ENCODE measurements at regions not wholly inside any gene's neighbourhood (a gene's known extent, or its start where the extent isn't known, plus 50 kb on each side); places are given as distances from the start of the nearest gene placed in this dataset.

- Histone ChIP-seq H3K4me1 (no peaks in the 10 kb centered on the region), H3K9me3 (no peaks in the 10 kb centered on the region), H3K27me3 (no peaks in the 10 kb centered on the region), H3K36me3 (no peaks in the 10 kb centered on the region), H3K27ac (no peak overlapping the region), H3K4me3 (no peak overlapping the region)
- TF ChIP-seq POLR2A (IDR thresholded peaks at IDR 0.05) (no peak), EP300 (IDR thresholded peaks at IDR 0.05) (no peak), CTCF (IDR thresholded peaks at IDR 0.05) (no peak), POLR2AphosphoS5 (IDR thresholded peaks at IDR 0.05) (no peak)
- 71 to 83% methylated on average over 2 of the region's 2 CpGs for WGBS, 2 donors
- intact Hi-C loops (cut with DNase I) = no loop called here
- DNase-seq = no peak
Observed at GRCh38 chr11:96713301-96713700, 323.5 kb downstream of the JRKL start.

GRCh38 chr11:96714689-96715088 is 324.9 kb downstream of the JRKL start:
- WGBS, 2 donors = 93 to 95% methylated on average over 2 of the region's 2 CpGs
- intact Hi-C loops (cut with DNase I) = no loop called here
- TF ChIP-seq POLR2AphosphoS5 (IDR thresholded peaks at IDR 0.05) = no peak
- no peak for TF ChIP-seq EP300 (IDR thresholded peaks at IDR 0.05)
- no peak for TF ChIP-seq CTCF (IDR thresholded peaks at IDR 0.05)
- no peak for TF ChIP-seq POLR2A (IDR thresholded peaks at IDR 0.05)
- Histone ChIP-seq H3K4me3 (no peak overlapping the region), H3K27ac (no peak overlapping the region), H3K36me3 (no peaks in the 10 kb centered on the region), H3K9me3 (no peaks in the 10 kb centered on the region), H3K4me1 (no peaks in the 10 kb centered on the region), H3K27me3 (no peaks in the 10 kb centered on the region)
- no peak for DNase-seq

DNA sequence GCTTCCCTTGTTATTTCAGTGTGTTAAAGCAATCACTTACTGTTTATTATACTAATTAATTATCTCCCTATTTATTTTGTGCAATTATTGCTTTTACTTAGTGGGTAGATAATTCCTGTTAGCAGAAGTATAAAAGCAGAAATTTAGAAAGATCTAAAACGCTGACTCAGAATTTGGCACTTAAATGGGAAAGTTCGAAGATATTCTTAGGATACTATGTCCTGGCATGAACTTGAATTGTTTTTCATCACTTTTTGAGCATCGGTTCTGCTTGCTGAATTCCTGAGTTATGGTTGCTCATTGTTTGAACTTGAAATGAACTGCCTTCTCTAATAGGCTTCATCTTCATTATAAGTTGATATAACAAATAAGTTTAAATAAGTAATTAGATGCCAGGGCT is 325.4 kb downstream of the JRKL start:
- Histone ChIP-seq H3K27me3 (no peaks in the 10 kb centered on the region), H3K27ac (no peak overlapping the region), H3K4me3 (no peak overlapping the region), H3K9me3 (no peaks in the 10 kb centered on the region), H3K36me3 (no peaks in the 10 kb centered on the region), H3K4me1 (no peaks in the 10 kb centered on the region)
- 72 to 78% methylated on average over 3 of the region's 3 CpGs for WGBS, 2 donors
- DNase-seq = no peak
- TF ChIP-seq EP300 (IDR thresholded peaks at IDR 0.05) = no peak
- TF ChIP-seq POLR2A (IDR thresholded peaks at IDR 0.05) = no peak
- no peak for TF ChIP-seq POLR2AphosphoS5 (IDR thresholded peaks at IDR 0.05)
- no peak for TF ChIP-seq CTCF (IDR thresholded peaks at IDR 0.05)
- intact Hi-C loops (cut with DNase I) = no loop called here

- Histone ChIP-seq H3K4me1 (no peaks in the 10 kb centered on the region), H3K9me3 (no peaks in the 10 kb centered on the region), H3K36me3 (no peaks in the 10 kb centered on the region), H3K27me3 (no peaks in the 10 kb centered on the region), H3K27ac (no peak overlapping the region), H3K4me3 (no peak overlapping the region)
- intact Hi-C loops (cut with DNase I) = no loop called here
- WGBS, 2 donors = 69 to 71% methylated on average over 1 of the region's 1 CpG
- TF ChIP-seq CTCF (IDR thresholded peaks at IDR 0.05) (no peak), POLR2A (IDR thresholded peaks at IDR 0.05) (no peak), EP300 (IDR thresholded peaks at IDR 0.05) (no peak), POLR2AphosphoS5 (IDR thresholded peaks at IDR 0.05) (no peak)
- no peak for DNase-seq
Observed at GRCh38 chr11:96736601-96737000, 346.8 kb downstream of the JRKL start.

DNA sequence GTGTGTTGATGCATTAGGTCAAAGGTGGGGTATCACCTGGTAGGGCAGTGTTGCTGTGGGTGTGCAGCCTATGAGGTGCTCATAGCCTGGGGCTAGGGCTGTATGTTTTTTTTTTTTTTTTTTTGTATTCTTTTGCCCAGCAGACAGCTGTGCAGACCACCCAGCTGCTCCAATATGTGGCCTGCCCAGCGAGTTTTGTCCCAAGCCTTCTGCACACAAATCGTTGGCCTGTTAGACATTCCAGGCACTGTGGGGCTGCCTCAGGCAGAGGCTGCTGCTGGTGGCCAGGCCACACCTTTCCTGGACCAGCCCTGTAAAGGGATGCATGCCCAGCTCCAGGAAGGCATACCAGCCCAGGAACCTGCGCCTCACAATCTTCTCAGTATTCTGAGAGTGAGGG is 348.5 kb downstream of the JRKL start:
- no peak for TF ChIP-seq POLR2AphosphoS5 (IDR thresholded peaks at IDR 0.05)
- no peak for TF ChIP-seq CTCF (IDR thresholded peaks at IDR 0.05)
- no peak for TF ChIP-seq POLR2A (IDR thresholded peaks at IDR 0.05)
- no peak for TF ChIP-seq EP300 (IDR thresholded peaks at IDR 0.05)
- Histone ChIP-seq H3K9me3 (no peaks in the 10 kb centered on the region), H3K4me3 (no peak overlapping the region), H3K27ac (no peak overlapping the region), H3K27me3 (no peaks in the 10 kb centered on the region), H3K36me3 (no peaks in the 10 kb centered on the region), H3K4me1 (no peaks in the 10 kb centered on the region)
- intact Hi-C loops (cut with DNase I) = no loop called here
- no peak for DNase-seq
- 89 to 92% methylated on average over 3 of the region's 3 CpGs for WGBS, 2 donors

All from sigmoid colon (tissue), 6 donors.